ENCODE measurements at regions not wholly inside any gene's neighbourhood (a gene's known extent, or its start where the extent isn't known, plus 50 kb on each side); places are given as distances from the start of the nearest gene placed in this dataset.

- no peak overlapping the region for H3K4me3 ChIP-seq (ENCODE audit: low read depth, low read length)
- no peak for TF ChIP-seq CTCF (IDR thresholded peaks at IDR 0.05; ENCODE audit: low read depth, low read length)
Observed at GRCh38 chr1:90835661-90836344, 118.7 kb upstream of the BARHL2 start.

DNA sequence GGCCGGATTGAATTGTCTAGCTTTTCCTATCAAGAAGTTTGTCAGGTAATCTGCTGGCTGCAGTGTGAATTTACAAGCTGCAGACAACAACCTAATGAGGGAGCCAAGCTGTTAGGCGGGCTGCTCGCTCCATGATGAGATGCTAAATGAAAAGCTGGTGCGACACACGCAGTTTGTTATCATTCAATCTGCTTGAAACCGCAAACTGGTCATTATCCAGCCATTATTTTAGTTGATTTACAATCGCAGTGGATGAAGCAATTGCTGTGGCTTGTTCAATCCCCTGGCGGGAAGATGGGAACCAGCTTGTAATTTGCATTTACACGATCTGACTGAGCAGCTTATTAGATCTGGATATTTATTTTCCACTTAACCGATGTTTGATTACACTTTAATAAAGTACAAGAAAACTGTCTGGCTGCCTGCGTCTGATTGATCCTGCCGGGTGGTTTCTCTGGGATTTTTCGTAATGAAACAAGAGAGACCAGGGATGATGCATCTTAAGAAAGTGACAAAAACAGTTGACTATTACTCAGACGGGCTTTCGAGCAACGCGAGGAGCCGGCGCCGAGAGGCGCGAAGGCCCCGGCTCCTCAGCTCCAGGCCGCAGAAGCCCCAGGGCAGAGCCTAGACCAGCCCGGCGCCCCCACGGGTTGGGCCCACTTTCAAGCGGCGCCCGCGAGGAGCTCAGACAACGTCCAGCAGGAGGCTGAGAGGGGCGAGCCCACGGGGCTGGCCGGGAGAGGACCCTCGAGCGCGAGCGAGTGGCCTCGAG, 118.0 kb upstream of the BARHL2 start:
- no peak for TF ChIP-seq CTCF (IDR thresholded peaks at IDR 0.05; ENCODE audit: low read depth, low read length)
- no peak overlapping the region for H3K4me3 ChIP-seq (ENCODE audit: low read depth, low read length)

DNA sequence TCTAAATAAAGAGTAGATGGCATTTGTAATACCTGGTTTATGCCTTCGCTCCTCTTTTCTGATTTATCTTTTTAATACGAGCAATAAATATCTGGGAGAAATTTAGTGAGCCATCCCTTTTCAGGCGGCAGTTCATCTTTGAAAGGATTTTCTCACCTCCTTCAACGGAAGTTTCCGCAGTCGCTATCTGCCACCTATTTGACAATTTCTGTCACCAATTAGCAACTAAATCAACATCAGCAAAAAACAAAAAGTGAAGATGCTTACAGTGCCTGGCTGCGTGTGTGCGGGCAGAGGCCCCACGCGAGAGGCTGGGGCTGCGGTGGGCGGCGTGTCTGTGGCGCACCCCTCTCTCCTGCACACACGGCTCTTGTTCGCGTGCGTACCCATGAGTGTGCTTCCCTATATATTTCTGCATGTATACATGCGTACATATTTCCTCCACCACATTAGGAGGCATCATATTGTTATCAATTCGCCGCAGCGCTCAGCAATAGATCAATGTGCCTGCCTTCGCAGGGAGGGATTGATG, 117.3 kb upstream of the BARHL2 start:
- TF ChIP-seq CTCF (IDR thresholded peaks at IDR 0.05; ENCODE audit: low read depth, low read length), result no peak
- no peak overlapping the region for H3K4me3 ChIP-seq (ENCODE audit: low read depth, low read length)

DNA sequence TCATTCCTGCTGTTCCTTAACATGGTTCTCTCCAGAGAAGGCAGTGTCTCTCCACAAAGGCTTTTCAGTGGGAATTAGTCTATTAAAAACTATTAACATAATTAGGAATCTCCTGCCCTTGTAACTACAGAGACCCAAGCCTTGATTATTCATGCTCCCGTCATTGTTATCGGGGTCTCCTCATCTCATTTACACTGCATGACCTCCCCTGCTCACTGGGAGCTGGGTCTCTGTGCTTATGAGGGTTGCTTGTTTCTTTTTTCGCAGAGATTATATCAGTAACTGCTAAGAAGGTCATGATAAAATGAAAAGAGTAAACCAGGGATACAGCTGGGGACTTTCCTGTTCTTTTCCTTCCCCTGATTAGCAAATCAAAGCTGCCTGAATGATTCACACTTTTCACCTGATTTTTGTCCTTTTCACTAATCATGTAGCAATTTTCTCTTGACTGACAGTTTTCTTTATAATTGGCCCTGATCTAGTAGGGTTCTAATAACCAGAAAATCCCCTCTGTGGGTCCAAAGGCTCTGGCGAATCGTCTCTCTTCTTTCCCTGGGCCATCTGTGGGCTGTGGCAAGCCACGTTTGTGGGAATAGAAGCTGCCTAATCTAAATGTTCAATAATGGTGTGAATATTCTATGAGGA, 116.5 kb upstream of the BARHL2 start:
- no peak for TF ChIP-seq CTCF (IDR thresholded peaks at IDR 0.05; ENCODE audit: low read depth, low read length)

GRCh38 chr1:90831910-90832309, 114.8 kb upstream of the BARHL2 start:
- H3K4me3 ChIP-seq (ENCODE audit: low read depth, low read length), result no peak overlapping the region
- no peak for TF ChIP-seq CTCF (IDR thresholded peaks at IDR 0.05; ENCODE audit: low read depth, low read length)

More for the DNA sequence above, 116.5 kb upstream of the BARHL2 start:
- no peak overlapping the region for H3K4me3 ChIP-seq (ENCODE audit: low read depth, low read length)

- no peak for TF ChIP-seq CTCF (IDR thresholded peaks at IDR 0.05; ENCODE audit: low read depth, low read length)
- H3K4me3 ChIP-seq (ENCODE audit: low read depth, low read length), result no peak overlapping the region
Observed at GRCh38 chr1:90826834-90827233, 109.7 kb upstream of the BARHL2 start.
